Loucy (cell line): ENCODE measurements at regions not wholly inside any gene's neighbourhood (a gene's known extent, or its start where the extent isn't known, plus 50 kb on each side); places are given as distances from the start of the nearest gene placed in this dataset.

Source experiments
- H2AFZ ChIP-seq: fragments of 200-600 bp; sonication (generic); 2 replicates; pipeline ENCODE4 v1.6.0; 2016; ENCODE audit warnings: antibody characterized with exemption, mild to moderate bottlenecking, low read length, moderate library complexity
- H3F3A ChIP-seq: fragments of 200-600 bp; 2 replicates; pipeline ENCODE4 v1.6.0; 2016; ENCODE audit warnings: antibody characterized with exemption, low read depth, mild to moderate bottlenecking
- H3K27me3 ChIP-seq: fragments of 200-600 bp; sonication (generic); 2 replicates; pipeline ENCODE4 v1.6.1; 2014; ENCODE audit warnings: low read length, mild to moderate bottlenecking; ENCODE audit not compliant: insufficient read depth, poor library complexity, severe bottlenecking
- H3K36me3 ChIP-seq: fragments of 200-600 bp; sonication (generic); 2 replicates; pipeline ENCODE4 v1.6.1; 2016; ENCODE audit warnings: low read length; ENCODE audit not compliant: insufficient read depth
- H3K4me1 ChIP-seq: fragments of 200-600 bp; sonication (generic); 2 replicates; pipeline ENCODE4 v1.5.1; 2014; ENCODE audit warnings: low read length, mild to moderate bottlenecking; ENCODE audit not compliant: insufficient read depth, poor library complexity, severe bottlenecking
- H3K4me2 ChIP-seq: fragments of 200-600 bp; sonication (generic); 2 replicates; pipeline ENCODE4 v1.6.0; 2014; ENCODE audit warnings: antibody characterized with exemption, low read length, low read depth, mild to moderate bottlenecking; ENCODE audit not compliant: poor library complexity, severe bottlenecking
- H3K4me3 ChIP-seq: fragments of 200-600 bp; sonication (generic); 2 replicates; pipeline ENCODE4 v1.5.1; 2014; ENCODE audit warnings: low read length, mild to moderate bottlenecking, mixed read lengths; ENCODE audit not compliant: poor library complexity, severe bottlenecking
- H3K79me2 ChIP-seq: fragments of 200-600 bp; sonication (generic); 2 replicates; pipeline ENCODE4 v1.6.1; 2014; ENCODE audit warnings: low read length; ENCODE audit not compliant: insufficient read depth
- H3K9ac ChIP-seq: fragments of 200-600 bp; sonication (generic); 2 replicates; pipeline ENCODE4 v1.6.0; 2014; ENCODE audit warnings: mild to moderate bottlenecking, low read depth, low read length, moderate library complexity; ENCODE audit not compliant: poor library complexity, severe bottlenecking
- H3K9me2 ChIP-seq: fragments of 200-600 bp; sonication (generic); replicated peaks from 2 replicates; pipeline ENCODE4 v1.6.1; 2016; ENCODE audit warnings: low read depth, low read length, mixed read lengths
- H3K9me3 ChIP-seq: fragments of 200-600 bp; sonication (generic); 2 replicates; pipeline ENCODE4 v1.6.1; 2014; ENCODE audit warnings: mild to moderate bottlenecking, antibody characterized with exemption, low read length, low read depth; ENCODE audit not compliant: insufficient read depth
- H4K20me1 ChIP-seq: fragments of 200-600 bp; sonication (generic); 2 replicates; pipeline ENCODE4 v1.6.0; 2014; ENCODE audit warnings: antibody characterized with exemption, low read length, mild to moderate bottlenecking; ENCODE audit not compliant: insufficient read depth, poor library complexity, severe bottlenecking
- EZH2phosphoT487 ChIP-seq: fragments of 200-600 bp; IDR thresholded peaks from 2 replicates; pipeline ENCODE4 v1.6.1; 2018; ENCODE audit warnings: antibody characterized with exemption, mild to moderate bottlenecking, moderate library complexity, borderline replicate concordance
- TF ChIP-seq, protein P1 (sequence below): fragments of 200-600 bp; sonication (generic); conservative IDR thresholded peaks from 2 replicates; pipeline ENCODE4 v1.5.1; 2014; ENCODE audit warnings: mild to moderate bottlenecking, antibody characterized with exemption, low read length

GRCh38 chr18:52174220-52174619 is 165.8 kb upstream of the DCC start:
- Histone ChIP-seq H2AFZ (no peak overlapping the region), H3K4me2 (no peak overlapping the region), H4K20me1 (no peaks in the 10 kb centered on the region), H3K9me2 (no peaks in the 10 kb centered on the region), H3K36me3 (no peaks in the 10 kb centered on the region), H3K9me3 (no peaks in the 10 kb centered on the region), H3K9ac (no peak overlapping the region), H3K27me3 (no peaks in the 10 kb centered on the region), H3K79me2 (no peaks in the 10 kb centered on the region), H3K4me1 (no peaks in the 10 kb centered on the region), H3K4me3 (no peak overlapping the region), H3F3A (no peaks in the 10 kb centered on the region)
- TF ChIP-seq, protein P1, sequence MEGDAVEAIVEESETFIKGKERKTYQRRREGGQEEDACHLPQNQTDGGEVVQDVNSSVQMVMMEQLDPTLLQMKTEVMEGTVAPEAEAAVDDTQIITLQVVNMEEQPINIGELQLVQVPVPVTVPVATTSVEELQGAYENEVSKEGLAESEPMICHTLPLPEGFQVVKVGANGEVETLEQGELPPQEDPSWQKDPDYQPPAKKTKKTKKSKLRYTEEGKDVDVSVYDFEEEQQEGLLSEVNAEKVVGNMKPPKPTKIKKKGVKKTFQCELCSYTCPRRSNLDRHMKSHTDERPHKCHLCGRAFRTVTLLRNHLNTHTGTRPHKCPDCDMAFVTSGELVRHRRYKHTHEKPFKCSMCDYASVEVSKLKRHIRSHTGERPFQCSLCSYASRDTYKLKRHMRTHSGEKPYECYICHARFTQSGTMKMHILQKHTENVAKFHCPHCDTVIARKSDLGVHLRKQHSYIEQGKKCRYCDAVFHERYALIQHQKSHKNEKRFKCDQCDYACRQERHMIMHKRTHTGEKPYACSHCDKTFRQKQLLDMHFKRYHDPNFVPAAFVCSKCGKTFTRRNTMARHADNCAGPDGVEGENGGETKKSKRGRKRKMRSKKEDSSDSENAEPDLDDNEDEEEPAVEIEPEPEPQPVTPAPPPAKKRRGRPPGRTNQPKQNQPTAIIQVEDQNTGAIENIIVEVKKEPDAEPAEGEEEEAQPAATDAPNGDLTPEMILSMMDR: no peak
- TF ChIP-seq EZH2phosphoT487: no peak

GRCh38 chr18:52175406-52175805 is 164.6 kb upstream of the DCC start:
- H3K4me1 ChIP-seq: no peaks in the 10 kb centered on the region
- no peaks in the 10 kb centered on the region for H3K9me2 ChIP-seq
- no peak overlapping the region for H2AFZ ChIP-seq
- TF ChIP-seq, protein P1: no peak
- no peak for TF ChIP-seq EZH2phosphoT487
- H3K4me3 ChIP-seq: no peak overlapping the region
- H3K79me2 ChIP-seq: no peaks in the 10 kb centered on the region
- H3K27me3 ChIP-seq: no peaks in the 10 kb centered on the region
- no peaks in the 10 kb centered on the region for H4K20me1 ChIP-seq
- H3K36me3 ChIP-seq: no peaks in the 10 kb centered on the region
- no peak overlapping the region for H3K9ac ChIP-seq
- no peaks in the 10 kb centered on the region for H3K9me3 ChIP-seq
- no peaks in the 10 kb centered on the region for H3F3A ChIP-seq
- H3K4me2 ChIP-seq: no peak overlapping the region

DNA sequence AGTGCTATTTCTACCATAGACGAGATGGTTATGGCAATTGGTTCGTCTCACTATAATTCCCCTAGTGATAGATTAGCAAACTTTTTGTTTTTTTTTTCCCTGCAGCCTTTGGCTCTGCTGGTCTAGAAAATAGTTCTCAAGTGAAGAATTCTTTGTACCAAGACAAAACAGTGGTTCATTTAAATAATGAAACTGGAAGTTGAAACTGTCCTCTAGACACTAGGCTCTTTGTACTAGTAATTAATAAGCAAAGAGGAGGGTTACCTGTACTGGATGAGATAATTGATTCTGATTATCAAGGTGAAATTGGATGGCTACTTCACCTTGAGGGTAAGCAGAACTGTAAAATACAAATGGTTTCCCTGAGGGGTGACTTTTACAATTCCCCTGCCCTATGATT is 156.9 kb upstream of the DCC start:
- Histone ChIP-seq H3F3A (no peaks in the 10 kb centered on the region), H3K9me3 (no peaks in the 10 kb centered on the region), H3K4me2 (no peak overlapping the region), H3K36me3 (no peaks in the 10 kb centered on the region), H3K27me3 (no peaks in the 10 kb centered on the region), H4K20me1 (no peaks in the 10 kb centered on the region), H2AFZ (no peak overlapping the region), H3K9me2 (no peaks in the 10 kb centered on the region), H3K4me3 (no peak overlapping the region), H3K4me1 (no peaks in the 10 kb centered on the region), H3K9ac (no peak overlapping the region), H3K79me2 (no peaks in the 10 kb centered on the region)
- TF ChIP-seq EZH2phosphoT487: no peak
- TF ChIP-seq, protein P1: no peak
